ENCODE measurements at regions not wholly inside any gene's neighbourhood (a gene's known extent, or its start where the extent isn't known, plus 50 kb on each side); places are given as distances from the start of the nearest gene placed in this dataset.
"Not testable (repeated sequence)": the region's sequence is repeated elsewhere in the genome, so short reads cannot be mapped to it uniquely, and the experiment has no call there.

DNA sequence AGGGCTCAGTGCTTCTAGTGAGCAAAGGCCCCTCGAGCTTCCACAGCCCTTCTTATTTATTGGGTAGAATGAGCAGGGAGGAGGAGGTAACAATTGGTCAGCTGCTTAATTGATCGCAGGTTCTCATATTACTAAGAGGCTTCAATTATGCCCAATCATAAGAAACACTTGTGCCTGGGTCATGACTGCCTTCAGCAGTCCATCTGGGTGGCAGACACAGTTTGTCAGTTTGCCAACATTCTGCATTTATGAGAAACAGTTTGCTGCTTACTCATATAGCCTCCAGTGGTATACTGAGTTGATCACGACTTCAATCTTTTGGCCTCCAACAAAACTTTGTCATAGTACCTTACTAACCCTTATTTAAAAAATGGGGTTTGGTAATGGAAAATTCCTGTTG lies 667.0 kb upstream of the MIS18BP1 start:
- not testable (repeated sequence) for H3K27me3 ChIP-seq (ENCODE audit: control insufficient read depth, insufficient read depth, low read length, poor library complexity, severe bottlenecking); H3K9me3 ChIP-seq (ENCODE audit: control insufficient read depth, low read length); H3K27ac ChIP-seq (ENCODE audit: insufficient read depth, low read depth, low read length, poor library complexity, severe bottlenecking); H3K36me3 ChIP-seq (ENCODE audit: control insufficient read depth, insufficient read depth, low read length); H3K4me3 ChIP-seq (ENCODE audit: insufficient read depth, low read depth, low read length); H3K4me1 ChIP-seq (ENCODE audit: control insufficient read depth, insufficient read depth, low read length)
- WGBS, 2 experiments: 93% methylated on average over 2 to 3 of the region's 3 CpGs

DNA sequence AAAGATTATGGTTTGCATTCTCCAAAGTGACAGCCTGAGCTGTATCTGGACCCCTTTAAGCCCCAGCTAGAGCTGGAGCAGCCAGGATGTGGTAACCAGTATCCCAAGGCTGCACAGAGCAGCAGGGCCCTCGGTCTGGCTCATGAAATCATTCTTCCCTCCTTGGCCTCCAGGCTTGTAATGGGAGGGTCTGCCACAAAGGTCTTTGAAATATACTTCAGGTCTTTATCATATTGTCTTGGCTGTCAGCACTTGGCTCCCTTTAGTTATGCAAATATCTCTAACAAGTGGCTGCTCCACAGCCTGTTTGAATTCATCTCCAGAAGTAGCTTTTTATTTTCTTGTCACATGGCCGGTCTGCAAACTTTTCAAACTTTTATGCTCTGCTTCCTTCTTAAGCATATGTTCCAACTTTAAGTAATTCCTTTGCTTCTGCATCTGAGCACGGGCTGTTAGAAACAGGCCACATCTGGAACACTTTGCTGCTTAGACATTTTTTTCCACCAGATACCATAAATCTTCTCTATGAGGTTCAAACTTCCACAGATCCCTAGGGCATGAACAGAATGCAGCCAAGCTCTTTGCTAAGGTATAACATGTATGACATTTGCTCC lies 663.4 kb upstream of the MIS18BP1 start:
- H3K4me1 ChIP-seq (ENCODE audit: control insufficient read depth, insufficient read depth, low read length): no peaks in the 10 kb centered on the region
- no peaks in the 10 kb centered on the region for H3K27me3 ChIP-seq (ENCODE audit: control insufficient read depth, insufficient read depth, low read length, poor library complexity, severe bottlenecking)
- H3K4me3 ChIP-seq (ENCODE audit: insufficient read depth, low read depth, low read length): no peak overlapping the region
- WGBS, 2 experiments: 79 to 89% methylated on average over 3 of the region's 3 CpGs
- no peaks in the 10 kb centered on the region for H3K9me3 ChIP-seq (ENCODE audit: control insufficient read depth, low read length)
- no peaks in the 10 kb centered on the region for H3K36me3 ChIP-seq (ENCODE audit: control insufficient read depth, insufficient read depth, low read length)
- no peak overlapping the region for H3K27ac ChIP-seq (ENCODE audit: insufficient read depth, low read depth, low read length, poor library complexity, severe bottlenecking)

DNA sequence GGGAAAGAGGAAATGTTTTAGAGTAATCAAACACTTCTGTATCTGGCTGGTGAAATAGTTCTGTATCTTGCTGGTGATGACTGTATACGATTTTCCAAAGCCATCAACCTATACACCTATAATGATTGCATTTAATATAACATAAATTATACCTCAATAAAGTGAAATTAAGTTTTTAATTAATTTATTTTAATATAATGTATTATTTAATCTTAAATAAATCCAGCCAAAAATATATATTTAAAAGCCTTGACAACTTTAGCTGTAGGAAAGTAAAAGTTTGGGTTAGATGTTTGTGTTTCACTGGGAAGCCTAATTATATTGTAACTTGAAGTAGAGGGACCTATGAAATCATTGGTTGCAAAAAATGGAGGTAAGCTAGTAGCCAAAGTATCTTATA lies 654.8 kb upstream of the MIS18BP1 start:
- H3K27ac ChIP-seq (ENCODE audit: insufficient read depth, low read depth, low read length, poor library complexity, severe bottlenecking): no peak overlapping the region
- H3K36me3 ChIP-seq (ENCODE audit: control insufficient read depth, insufficient read depth, low read length): no peaks in the 10 kb centered on the region
- H3K4me1 ChIP-seq (ENCODE audit: control insufficient read depth, insufficient read depth, low read length): no peaks in the 10 kb centered on the region
- no CpG with 5 or more reads among the region's 1 CpG for WGBS, 2 experiments
- H3K27me3 ChIP-seq (ENCODE audit: control insufficient read depth, insufficient read depth, low read length, poor library complexity, severe bottlenecking): no peaks in the 10 kb centered on the region
- no peaks in the 10 kb centered on the region for H3K9me3 ChIP-seq (ENCODE audit: control insufficient read depth, low read length)
- no peak overlapping the region for H3K4me3 ChIP-seq (ENCODE audit: insufficient read depth, low read depth, low read length)

DNA sequence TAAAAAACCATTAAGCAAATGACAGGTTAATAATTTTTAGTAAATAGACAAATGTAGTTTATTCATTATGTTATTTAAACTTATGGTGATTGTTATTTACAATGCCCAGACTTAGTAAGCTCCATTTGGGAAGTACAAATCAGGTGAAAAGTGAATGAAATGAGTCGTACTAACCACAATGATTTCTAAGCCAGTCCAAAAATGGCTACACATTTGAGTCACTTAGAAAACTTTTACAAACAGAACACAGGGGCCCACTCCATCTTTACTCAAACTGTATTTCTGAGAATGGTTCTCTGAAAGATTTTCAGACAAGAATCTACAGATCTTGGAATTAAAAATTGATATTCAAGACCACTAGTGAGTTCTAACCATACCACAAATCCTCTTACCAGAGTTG lies 653.3 kb upstream of the MIS18BP1 start:
- WGBS, 2 experiments: 83 to 100% methylated on average over 1 of the region's 1 CpG
- Histone ChIP-seq H3K9me3 (ENCODE audit: control insufficient read depth, low read length) (no peaks in the 10 kb centered on the region), H3K4me1 (ENCODE audit: control insufficient read depth, insufficient read depth, low read length) (no peaks in the 10 kb centered on the region), H3K4me3 (ENCODE audit: insufficient read depth, low read depth, low read length) (no peak overlapping the region), H3K27ac (ENCODE audit: insufficient read depth, low read depth, low read length, poor library complexity, severe bottlenecking) (no peak overlapping the region), H3K36me3 (ENCODE audit: control insufficient read depth, insufficient read depth, low read length) (no peaks in the 10 kb centered on the region), H3K27me3 (ENCODE audit: control insufficient read depth, insufficient read depth, low read length, poor library complexity, severe bottlenecking) (no peaks in the 10 kb centered on the region)

DNA sequence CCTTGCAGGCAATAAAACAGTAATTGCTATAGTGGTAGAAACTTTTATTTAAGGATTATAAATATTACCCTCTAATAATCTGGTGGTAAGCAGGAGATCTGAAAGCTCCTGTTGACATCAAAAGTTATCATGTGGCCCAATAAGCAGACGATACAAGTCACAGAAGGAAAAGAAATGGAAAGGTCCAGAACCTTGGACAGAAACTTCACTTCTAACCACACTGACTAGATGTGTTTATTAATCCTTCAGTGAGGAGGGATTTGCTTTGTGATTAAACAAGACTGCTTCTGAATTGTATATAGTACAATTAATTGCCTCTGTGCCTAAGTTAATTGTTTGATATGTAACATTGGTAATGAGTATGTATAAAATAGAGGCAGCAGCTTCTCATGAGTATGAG lies 652.7 kb upstream of the MIS18BP1 start:
- no peak overlapping the region for H3K27ac ChIP-seq (ENCODE audit: insufficient read depth, low read depth, low read length, poor library complexity, severe bottlenecking)
- H3K4me1 ChIP-seq (ENCODE audit: control insufficient read depth, insufficient read depth, low read length): no peaks in the 10 kb centered on the region
- H3K4me3 ChIP-seq (ENCODE audit: insufficient read depth, low read depth, low read length): no peak overlapping the region
- no peaks in the 10 kb centered on the region for H3K27me3 ChIP-seq (ENCODE audit: control insufficient read depth, insufficient read depth, low read length, poor library complexity, severe bottlenecking)
- no peaks in the 10 kb centered on the region for H3K36me3 ChIP-seq (ENCODE audit: control insufficient read depth, insufficient read depth, low read length)
- WGBS, 2 experiments: 92 to 100% methylated on average over 1 of the region's 1 CpG
- H3K9me3 ChIP-seq (ENCODE audit: control insufficient read depth, low read length): no peaks in the 10 kb centered on the region

DNA sequence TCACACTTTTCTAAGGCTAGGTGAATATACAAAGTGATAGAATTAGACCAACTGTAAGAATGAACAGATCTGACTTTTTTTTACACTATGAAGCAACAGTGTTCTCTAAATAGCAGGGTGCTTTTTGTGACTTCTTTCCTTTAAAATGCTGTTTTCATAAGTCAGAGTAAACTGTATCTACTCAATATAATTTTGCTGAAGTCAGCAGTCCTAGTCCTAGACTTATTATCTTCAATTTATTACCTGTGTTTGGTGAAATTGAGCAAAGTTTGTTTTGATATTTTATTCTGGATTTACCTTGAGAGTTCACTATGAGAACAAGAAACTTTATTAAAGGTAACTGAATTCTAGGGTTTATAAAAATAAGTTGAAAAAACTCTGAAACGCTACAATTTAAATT lies 651.3 kb upstream of the MIS18BP1 start:
- no peaks in the 10 kb centered on the region for H3K36me3 ChIP-seq (ENCODE audit: control insufficient read depth, insufficient read depth, low read length)
- 100% methylated on average over 1 of the region's 1 CpG; no CpG with 5 or more reads in 1 of the 2 experiments for WGBS, 2 experiments
- H3K27ac ChIP-seq (ENCODE audit: insufficient read depth, low read depth, low read length, poor library complexity, severe bottlenecking): no peak overlapping the region
- H3K9me3 ChIP-seq (ENCODE audit: control insufficient read depth, low read length): no peaks in the 10 kb centered on the region
- H3K4me1 ChIP-seq (ENCODE audit: control insufficient read depth, insufficient read depth, low read length): no peaks in the 10 kb centered on the region
- H3K4me3 ChIP-seq (ENCODE audit: insufficient read depth, low read depth, low read length): no peak overlapping the region
- H3K27me3 ChIP-seq (ENCODE audit: control insufficient read depth, insufficient read depth, low read length, poor library complexity, severe bottlenecking): no peaks in the 10 kb centered on the region

DNA sequence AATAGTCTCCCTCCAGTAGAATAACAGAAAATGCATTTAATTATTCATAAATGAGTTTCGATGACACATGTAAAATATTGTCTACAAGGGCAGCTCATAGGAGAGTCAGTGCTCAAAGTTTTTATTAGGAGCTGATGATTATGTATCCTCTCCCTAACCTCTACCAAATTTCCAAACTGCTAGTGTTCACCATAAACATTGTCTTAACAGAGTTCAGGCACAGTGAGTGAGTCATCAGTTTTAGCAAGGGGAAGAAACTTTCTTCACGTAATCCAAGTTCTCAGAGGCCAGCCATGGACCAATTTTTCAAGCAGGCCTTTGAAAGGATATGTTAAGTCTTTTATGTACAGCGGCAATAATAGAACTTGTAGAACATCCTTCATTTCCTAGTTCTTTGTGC lies 649.2 kb upstream of the MIS18BP1 start:
- H3K27me3 ChIP-seq (ENCODE audit: control insufficient read depth, insufficient read depth, low read length, poor library complexity, severe bottlenecking): no peaks in the 10 kb centered on the region
- WGBS, 2 experiments: 100% methylated on average over 2 to 3 of the region's 3 CpGs
- H3K36me3 ChIP-seq (ENCODE audit: control insufficient read depth, insufficient read depth, low read length): no peaks in the 10 kb centered on the region
- H3K4me3 ChIP-seq (ENCODE audit: insufficient read depth, low read depth, low read length): no peak overlapping the region
- H3K9me3 ChIP-seq (ENCODE audit: control insufficient read depth, low read length): no peaks in the 10 kb centered on the region
- H3K4me1 ChIP-seq (ENCODE audit: control insufficient read depth, insufficient read depth, low read length): no peaks in the 10 kb centered on the region
- no peak overlapping the region for H3K27ac ChIP-seq (ENCODE audit: insufficient read depth, low read depth, low read length, poor library complexity, severe bottlenecking)

DNA sequence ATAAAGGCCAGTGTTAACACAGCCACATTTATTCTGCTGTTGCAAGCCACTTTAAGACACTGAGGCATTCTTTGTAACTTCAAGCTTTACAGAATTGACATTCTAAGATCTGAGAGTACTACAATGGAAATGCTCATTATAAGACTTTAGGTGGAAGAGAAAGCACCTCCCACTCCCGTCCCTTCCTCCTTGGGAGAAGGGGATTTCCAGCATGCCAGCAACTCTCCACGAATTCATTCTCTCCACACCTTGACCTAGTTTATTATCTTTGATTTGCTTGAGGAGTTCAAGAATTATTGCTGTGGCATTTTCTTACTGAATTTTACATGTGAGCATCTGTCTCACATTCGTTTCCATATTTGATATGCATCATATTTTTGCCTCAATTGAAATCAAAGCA lies 644.4 kb upstream of the MIS18BP1 start:
- Histone ChIP-seq H3K4me1 (ENCODE audit: control insufficient read depth, insufficient read depth, low read length) (peaks cover under 1% of the 10 kb centered on the region), H3K9me3 (ENCODE audit: control insufficient read depth, low read length) (no peaks in the 10 kb centered on the region), H3K36me3 (ENCODE audit: control insufficient read depth, insufficient read depth, low read length) (no peaks in the 10 kb centered on the region), H3K27ac (ENCODE audit: insufficient read depth, low read depth, low read length, poor library complexity, severe bottlenecking) (no peak overlapping the region), H3K4me3 (ENCODE audit: insufficient read depth, low read depth, low read length) (no peak overlapping the region), H3K27me3 (ENCODE audit: control insufficient read depth, insufficient read depth, low read length, poor library complexity, severe bottlenecking) (no peaks in the 10 kb centered on the region)
- WGBS, 2 experiments: 90 to 100% methylated on average over 2 to 3 of the region's 3 CpGs

DNA sequence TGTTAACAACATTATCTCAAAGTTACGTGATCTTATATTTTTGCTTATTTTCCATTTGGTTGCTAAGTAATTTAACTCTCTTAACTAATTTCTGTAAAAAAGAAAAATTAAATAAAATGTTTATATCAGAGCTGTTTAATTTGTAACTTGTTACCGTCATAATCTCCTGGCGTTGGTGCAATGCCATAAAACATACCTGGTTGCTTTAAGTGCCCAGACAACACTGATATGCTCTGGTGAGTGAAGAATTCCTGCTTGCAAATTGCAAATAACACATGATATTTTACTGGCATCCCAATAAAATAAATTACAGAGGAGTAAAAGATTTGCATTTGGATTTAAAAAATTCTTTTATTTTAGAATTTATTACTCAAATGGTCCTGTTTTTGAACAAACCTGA lies 640.1 kb upstream of the MIS18BP1 start:
- no peaks in the 10 kb centered on the region for H3K27me3 ChIP-seq (ENCODE audit: control insufficient read depth, insufficient read depth, low read length, poor library complexity, severe bottlenecking)
- H3K27ac ChIP-seq (ENCODE audit: insufficient read depth, low read depth, low read length, poor library complexity, severe bottlenecking): no peak overlapping the region
- H3K4me3 ChIP-seq (ENCODE audit: insufficient read depth, low read depth, low read length): no peak overlapping the region
- H3K4me1 ChIP-seq (ENCODE audit: control insufficient read depth, insufficient read depth, low read length): peaks cover 8% of the 10 kb centered on the region
- H3K36me3 ChIP-seq (ENCODE audit: control insufficient read depth, insufficient read depth, low read length): no peaks in the 10 kb centered on the region
- H3K9me3 ChIP-seq (ENCODE audit: control insufficient read depth, low read length): no peaks in the 10 kb centered on the region
- WGBS, 2 experiments: 92 to 100% methylated on average over 2 of the region's 3 CpGs

DNA sequence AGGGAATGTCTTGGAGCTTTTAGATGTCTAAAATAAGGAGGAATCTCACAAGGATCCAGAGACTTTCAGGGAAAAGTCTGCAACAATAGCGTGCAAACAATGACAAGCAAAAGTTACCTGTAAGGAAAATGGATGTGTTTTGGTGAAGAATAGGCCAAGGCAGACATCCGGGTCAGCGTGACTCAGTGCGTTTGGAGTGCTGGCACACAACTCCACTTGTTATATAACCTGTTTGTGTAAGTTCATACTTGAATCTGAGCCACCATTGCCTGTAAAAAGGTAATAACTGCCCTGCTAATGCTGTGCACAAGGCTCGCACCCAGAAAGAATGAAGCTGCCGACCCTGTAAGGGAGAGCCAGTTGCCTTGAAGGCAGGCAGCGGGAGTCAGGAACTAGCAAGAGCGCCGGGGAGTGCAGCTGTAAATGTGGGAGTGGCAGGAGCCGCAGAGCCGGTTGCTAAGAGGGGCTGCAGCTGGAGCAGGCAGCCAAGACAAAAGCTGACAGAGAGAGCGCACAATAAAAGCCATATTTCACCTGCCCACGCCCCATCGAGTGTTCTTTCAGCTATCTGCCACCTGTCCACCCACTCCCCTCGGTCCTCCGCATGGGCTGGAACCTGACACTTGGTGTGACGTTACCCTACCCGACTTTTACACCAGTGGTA lies 638.5 kb upstream of the MIS18BP1 start:
- H3K27ac ChIP-seq (ENCODE audit: insufficient read depth, low read depth, low read length, poor library complexity, severe bottlenecking): no peak overlapping the region
- WGBS, 2 experiments: 55 to 65% methylated on average over 18 of the region's 18 CpGs
- H3K4me3 ChIP-seq (ENCODE audit: insufficient read depth, low read depth, low read length): no peak overlapping the region

More for the DNA sequence above, 638.5 kb upstream of the MIS18BP1 start:
- Histone ChIP-seq H3K27me3 (ENCODE audit: control insufficient read depth, insufficient read depth, low read length, poor library complexity, severe bottlenecking) (no peaks in the 10 kb centered on the region), H3K9me3 (ENCODE audit: control insufficient read depth, low read length) (no peaks in the 10 kb centered on the region), H3K4me1 (ENCODE audit: control insufficient read depth, insufficient read depth, low read length) (peaks cover 8% of the 10 kb centered on the region), H3K36me3 (ENCODE audit: control insufficient read depth, insufficient read depth, low read length) (no peaks in the 10 kb centered on the region)
